PFSK-1 (cell line): ENCODE measurements at regions not wholly inside any gene's neighbourhood (a gene's known extent, or its start where the extent isn't known, plus 50 kb on each side); places are given as distances from the start of the nearest gene placed in this dataset.

ENCODE experiments used
- FOXP2 ChIP-seq: optimal IDR thresholded peaks from 2 replicates; pipeline ENCODE3; 2011; ENCODE audit warnings: borderline replicate concordance, control low read depth, inconsistent platforms; ENCODE audit not compliant: insufficient read depth; ENCODE audit errors: extremely low read length, extremely low read depth
- POLR2AphosphoS5 ChIP-seq: IDR thresholded peaks from 2 replicates; pipeline ENCODE4 v1.6.1; 2012; ENCODE audit warnings: low read depth, mild to moderate bottlenecking, control low read depth, low read length, moderate library complexity
- REST ChIP-seq, 2 experiments: IDR thresholded peaks; 2 replicates each; pipeline versions ENCODE4 v1.6.1 to v1.8.0; 2011 to 2012; ENCODE audit warnings: low read depth in 2 of 2, low read length in 2 of 2, control low read depth in 1 of 2, inconsistent platforms in 1 of 2, mild to moderate bottlenecking in 1 of 2, moderate library complexity in 1 of 2; ENCODE audit not compliant: insufficient read depth in 1 of 2
- SIN3A ChIP-seq: IDR thresholded peaks from 2 replicates; pipeline ENCODE4 v1.6.1; 2012; ENCODE audit warnings: mild to moderate bottlenecking, low read length, moderate library complexity, borderline replicate concordance; ENCODE audit not compliant: insufficient read depth
- TAF1 ChIP-seq: IDR thresholded peaks from 2 replicates; pipeline ENCODE4 v1.6.1; 2012; ENCODE audit warnings: low read length, control low read depth, borderline replicate concordance; ENCODE audit not compliant: insufficient read depth

GRCh38 chr2:33924586-33925169 lies 325.6 kb upstream of the FAM98A start:
- TF ChIP-seq REST (IDR thresholded peaks at IDR 0.05; ENCODE audit: insufficient read depth in 1 of 2, low read depth in 2 of 2, low read length in 2 of 2) = no peak
- no peak for TF ChIP-seq FOXP2
- TF ChIP-seq TAF1 = no peak
- TF ChIP-seq SIN3A = no peak
- no peak for TF ChIP-seq POLR2AphosphoS5

GRCh38 chr2:33917252-33917651 lies 318.2 kb upstream of the FAM98A start:
- TF ChIP-seq TAF1 (no peak), FOXP2 (no peak), POLR2AphosphoS5 (no peak), REST (IDR thresholded peaks at IDR 0.05; ENCODE audit: insufficient read depth in 1 of 2, low read depth in 2 of 2, low read length in 2 of 2) (no peak), SIN3A (no peak)

- TF ChIP-seq FOXP2 (no peak), SIN3A (no peak), REST (IDR thresholded peaks at IDR 0.05; ENCODE audit: insufficient read depth in 1 of 2, low read depth in 2 of 2, low read length in 2 of 2) (no peak), POLR2AphosphoS5 (no peak), TAF1 (no peak)
Measured at GRCh38 chr2:33913071-33913616, 314.0 kb upstream of the FAM98A start.

- TF ChIP-seq TAF1 (no peak), SIN3A (no peak), POLR2AphosphoS5 (no peak), REST (IDR thresholded peaks at IDR 0.05; ENCODE audit: insufficient read depth in 1 of 2, low read depth in 2 of 2, low read length in 2 of 2) (no peak), FOXP2 (no peak)
Measured at GRCh38 chr2:33911327-33911726, 312.2 kb upstream of the FAM98A start.
